HG03196 (cell line): ENCODE measurements at regions not wholly inside any gene's neighbourhood (a gene's known extent, or its start where the extent isn't known, plus 50 kb on each side); places are given as distances from the start of the nearest gene placed in this dataset.

Experiments
- ATAC-seq: cut with Tn5 transposase; IDR thresholded peaks from one replicate; pipeline ENCODE4 v1.9.1; 2021; ENCODE audit not compliant: unreplicated experiment

DNA sequence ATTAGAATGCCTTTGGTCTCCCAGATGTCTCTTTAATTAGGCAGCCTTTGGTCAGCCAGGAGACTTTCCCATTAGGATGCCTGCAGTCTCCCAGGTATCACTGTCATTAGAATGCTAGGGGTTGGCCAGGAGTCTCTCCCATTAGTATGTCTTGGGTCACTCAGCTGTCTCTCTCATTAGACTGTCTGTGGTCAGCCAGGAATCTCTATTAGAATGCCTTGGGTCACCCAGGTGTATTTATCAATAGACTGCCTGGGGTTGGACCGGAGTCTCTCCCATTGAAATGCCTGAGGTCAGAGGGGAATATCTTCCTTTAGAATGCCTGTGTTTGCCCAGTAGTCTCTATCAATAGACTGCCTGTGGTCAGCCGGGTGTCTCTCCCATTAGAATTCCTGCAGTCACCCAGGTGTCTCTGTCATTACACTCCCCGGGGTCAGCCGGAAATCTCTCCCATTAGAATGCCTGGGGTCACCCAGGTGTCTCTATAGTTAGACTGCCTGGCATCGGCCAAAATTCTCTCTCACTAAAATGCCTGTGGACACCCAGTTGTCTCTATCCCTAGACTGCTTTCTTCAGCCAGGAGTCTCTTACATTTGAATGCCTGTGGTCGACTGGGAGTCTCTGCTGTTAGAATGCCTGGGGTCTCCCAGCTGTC lies 1460.3 kb downstream of the UQCRFS1 start:
- ATAC-seq, result no peak

DNA sequence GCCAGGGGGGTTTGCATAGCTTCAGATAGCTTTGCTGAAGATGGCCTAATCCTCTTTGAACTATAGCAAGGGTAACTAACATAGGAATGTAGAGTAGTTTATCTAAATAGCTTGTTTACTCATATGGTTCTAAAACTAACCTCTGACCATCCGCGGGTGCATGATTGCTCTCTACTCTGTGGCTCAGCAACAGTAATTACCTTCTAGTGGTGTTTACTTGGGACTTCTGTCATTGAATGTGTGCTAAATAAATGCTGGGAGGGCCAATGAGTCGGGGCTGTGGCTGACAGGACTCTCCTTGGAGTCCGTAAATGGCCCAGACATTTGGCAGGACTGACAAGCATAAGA lies 1461.9 kb downstream of the UQCRFS1 start:
- ATAC-seq, result no peak

DNA sequence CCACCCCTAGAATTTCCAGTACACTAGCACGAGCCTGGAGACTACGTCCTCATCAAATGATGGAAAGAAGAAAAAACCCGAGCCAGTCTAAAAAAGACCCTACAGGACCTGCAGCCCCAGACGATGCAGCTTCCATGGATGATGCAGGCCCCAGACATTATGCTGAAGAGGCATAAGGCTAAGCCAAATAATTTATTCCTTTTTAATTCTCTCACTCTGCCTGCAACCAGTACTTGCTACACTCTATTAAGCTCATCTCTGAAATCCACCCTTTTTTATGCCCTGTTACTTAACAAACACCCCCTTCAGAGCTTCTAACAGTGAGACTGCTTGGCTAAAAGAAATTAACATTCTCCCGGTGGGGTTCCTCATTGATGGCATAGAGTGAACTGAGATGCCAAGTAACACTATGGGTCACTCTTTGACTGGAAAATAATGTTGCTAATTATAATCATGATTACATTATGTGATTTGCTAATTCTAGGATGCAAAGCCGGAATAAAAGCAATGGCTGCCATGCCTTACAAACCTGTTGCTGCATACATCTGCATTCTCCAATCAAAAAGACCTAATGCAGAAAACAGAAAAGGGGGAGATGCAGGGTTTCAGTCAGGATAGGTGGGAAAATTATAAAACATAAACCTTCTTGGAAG lies 1462.4 kb downstream of the UQCRFS1 start:
- no peak for ATAC-seq

DNA sequence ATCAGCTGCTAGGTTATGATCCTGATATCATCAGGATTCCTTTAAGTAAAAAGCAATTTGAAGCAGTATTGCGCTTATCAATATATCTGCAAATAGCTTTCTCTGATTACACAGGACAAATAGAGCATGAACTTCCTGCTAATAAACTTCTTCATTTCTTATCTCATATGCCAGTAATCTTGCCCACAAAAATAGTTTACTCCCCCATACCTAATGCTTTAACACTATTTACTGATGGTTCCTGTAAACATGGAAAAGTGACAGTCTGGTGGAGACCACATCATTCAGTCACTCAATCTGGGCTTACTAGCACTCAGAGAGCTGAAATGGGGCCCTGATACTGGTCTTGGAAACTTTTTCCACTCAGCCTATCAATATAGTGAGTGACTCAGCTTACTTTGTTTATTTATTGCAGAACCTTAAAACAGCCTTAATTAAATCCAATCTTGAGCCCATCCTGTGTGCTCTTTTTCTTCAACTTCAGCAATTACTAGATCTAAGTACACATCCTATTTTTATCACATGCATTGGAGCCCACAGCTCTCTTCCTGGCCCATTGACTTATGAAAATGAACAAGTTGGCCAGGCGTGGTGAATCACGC lies 1464.3 kb downstream of the UQCRFS1 start:
- ATAC-seq, result no peak

DNA sequence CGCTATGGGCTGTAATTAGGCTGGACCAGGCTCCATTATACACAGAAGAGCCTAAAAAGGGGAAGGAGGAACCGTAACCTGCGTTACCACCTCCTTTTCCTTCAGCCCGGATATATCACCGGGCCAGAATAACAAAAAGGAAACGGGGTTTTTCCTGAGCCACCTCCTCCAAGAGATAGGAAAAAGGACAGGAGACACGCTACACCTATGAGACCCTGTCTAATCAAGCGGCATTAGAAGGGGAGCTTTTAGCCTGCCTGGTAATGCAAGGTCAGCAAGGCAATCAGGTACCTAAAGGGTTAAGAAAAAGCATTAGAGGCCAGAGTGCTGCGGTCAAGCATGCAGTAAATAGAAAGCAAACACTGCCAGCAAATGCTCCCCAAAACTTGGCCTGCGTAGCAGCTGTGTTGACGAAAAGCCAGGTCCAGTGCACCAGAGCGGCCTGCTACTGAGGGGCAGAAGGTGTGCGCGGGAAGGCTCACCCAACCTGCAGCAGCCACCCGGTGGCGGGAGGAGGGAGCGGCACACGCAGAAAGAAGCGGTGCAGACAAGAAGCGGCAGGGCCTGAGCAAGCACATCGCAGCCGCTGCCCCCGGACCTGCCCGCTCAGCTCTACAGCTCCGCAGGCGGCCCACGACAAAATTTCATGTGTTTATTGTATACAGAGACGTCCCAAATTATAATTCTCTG lies 1466.1 kb downstream of the UQCRFS1 start:
- no peak for ATAC-seq

DNA sequence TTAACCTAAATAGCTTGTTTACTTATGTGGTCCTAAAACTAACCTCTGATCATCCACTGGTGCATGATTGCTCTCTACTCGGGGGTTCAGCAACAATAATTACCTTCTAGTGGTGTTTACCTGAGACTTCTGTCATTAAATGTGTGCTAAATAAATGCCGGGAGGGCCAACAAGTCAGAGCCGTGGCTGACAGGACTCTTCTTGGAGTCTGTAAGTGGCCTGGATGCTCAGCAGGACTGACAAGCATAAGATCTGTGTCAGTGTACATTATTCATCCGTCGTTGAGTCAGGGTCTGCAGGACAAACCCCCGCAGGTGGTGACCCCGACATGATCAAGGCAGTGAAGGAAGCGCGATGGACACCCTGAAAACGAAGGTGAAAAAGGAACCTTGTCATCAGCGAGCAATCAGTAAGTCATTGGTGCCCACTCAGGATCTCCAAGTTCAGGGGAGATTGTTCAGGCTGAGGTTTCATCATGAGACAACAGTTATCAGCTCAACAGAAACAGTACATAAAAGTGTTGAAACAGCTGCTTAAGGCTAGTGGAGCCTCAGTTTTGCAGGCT lies 1466.9 kb downstream of the UQCRFS1 start:
- ATAC-seq, result no peak

DNA sequence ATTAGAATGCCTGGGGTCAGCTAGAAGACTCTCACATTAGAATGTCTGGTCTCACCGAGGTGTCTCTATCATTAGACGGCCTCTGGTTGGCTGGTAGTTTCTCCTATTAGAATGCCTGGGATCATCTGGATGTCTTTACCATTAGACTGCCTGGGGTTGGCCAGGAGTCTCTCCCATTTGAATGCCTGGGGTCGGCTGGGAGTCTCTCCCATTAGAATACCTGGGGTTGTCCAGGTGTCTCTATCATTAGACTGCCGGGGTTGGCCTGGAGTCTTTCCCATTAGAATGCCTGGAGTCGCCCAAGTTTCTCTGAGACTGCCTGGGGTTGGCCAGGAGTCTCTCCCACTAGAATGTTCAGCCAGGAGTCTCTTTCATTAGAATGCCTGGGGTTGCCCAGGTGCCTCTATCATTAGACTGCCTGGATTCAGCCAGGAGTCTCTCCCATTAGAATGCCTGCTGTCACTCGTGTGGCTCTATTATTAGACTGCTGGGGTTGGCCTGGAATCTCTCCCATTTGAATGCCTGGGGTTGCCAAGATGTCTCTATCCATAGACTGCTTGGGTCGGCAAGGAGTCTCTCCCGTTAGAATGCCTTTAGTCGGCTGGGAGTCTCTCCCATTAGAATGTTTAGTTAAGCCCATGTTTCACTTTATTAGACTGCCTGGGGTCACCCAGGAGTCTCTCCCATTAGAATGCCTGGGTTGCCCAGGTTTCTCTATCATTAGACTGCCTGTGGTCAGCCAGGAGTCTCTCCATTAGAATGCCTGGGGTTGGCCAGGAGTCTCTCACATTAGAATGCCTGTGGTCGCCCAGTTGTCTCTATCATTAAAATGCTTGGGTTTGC lies 1467.8 kb downstream of the UQCRFS1 start:
- ATAC-seq, result no peak

DNA sequence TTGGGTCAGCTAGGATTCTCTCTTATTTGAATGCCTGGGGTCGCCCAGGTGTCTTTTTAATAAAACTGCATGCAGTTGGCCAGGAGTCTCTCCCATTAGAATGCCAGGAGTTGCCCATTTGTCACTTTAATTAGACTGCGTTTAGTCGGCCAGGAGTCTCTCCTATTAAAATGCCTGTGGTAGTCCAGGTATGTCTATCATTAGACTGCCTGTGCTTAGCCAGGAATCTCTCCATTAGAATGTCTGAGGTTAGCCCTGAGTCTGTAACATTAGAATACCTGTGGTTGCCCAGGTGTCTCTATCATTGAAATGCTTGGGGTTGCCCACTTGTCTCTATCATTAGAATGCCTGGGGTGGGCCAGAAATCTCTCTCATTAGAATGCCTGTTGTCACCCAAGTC lies 1470.9 kb downstream of the UQCRFS1 start:
- no peak for ATAC-seq

DNA sequence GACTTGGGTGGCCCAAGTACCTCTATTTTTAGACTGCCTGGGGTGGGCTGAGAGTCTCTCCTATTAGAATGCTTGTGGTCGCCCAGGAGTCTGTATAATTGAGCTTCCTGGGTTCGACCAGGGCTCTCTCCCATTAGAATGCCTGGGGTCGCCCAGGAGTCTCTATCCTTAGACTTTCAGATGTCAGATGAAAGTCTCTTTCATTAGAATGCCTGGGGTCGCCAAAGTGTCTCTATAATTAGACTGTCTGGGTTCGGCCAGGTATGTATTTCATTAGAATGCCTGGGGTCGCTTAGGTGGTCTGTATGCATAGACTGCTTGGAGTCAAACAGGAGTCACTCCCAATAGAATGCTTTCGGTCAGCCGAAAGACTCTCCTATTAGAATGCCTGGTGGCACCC lies 1471.7 kb downstream of the UQCRFS1 start:
- ATAC-seq, result no peak

DNA sequence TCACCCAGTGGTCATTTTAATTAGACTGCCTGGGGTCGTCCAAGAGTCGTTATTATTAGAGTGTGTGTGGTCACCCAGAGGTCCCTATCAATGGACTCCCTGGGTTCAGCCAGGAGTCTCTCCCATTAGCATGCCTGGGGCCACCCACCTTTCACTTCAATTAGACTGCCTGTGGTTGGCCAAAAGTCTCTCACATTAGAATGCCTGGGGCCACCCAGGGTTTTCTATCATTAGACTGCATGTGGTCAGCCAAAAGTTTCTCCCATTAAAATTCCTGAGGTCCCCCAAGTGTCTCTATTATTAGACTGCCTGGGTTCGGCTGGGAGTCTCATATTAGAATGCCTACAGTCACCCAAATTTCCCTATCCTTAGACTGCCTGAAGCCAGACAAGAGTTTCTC lies 1472.6 kb downstream of the UQCRFS1 start:
- ATAC-seq, result no peak

DNA sequence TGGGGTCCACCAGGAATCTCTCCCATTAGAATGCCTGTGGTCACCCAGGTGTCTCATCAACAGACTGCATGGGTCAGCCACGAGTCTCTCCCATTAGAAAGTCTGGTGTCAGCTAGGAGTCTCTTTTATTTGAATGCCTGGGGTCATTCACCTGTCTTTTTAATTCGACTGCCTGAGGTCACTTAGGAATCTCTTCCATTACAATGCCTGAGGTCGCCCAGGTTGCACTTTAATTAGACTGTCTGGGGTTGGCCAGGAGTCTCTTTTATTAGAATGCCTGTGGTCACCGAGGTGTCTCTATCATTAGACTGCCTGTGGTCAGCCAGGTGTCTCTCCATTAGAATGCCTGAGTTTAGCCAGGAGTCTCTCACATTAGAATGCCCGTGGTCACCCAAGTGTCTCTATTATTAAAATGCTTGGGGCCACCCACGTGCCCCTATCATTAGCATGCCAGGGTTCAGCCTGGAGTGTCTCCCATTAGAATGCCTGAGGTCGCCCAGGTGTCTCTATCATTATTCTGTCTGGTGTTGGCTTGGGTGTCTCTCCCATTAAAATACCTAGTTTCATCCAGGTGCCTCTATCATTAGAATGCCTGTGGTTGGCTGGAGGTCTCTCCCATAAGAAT lies 1474.3 kb downstream of the UQCRFS1 start:
- no peak for ATAC-seq

DNA sequence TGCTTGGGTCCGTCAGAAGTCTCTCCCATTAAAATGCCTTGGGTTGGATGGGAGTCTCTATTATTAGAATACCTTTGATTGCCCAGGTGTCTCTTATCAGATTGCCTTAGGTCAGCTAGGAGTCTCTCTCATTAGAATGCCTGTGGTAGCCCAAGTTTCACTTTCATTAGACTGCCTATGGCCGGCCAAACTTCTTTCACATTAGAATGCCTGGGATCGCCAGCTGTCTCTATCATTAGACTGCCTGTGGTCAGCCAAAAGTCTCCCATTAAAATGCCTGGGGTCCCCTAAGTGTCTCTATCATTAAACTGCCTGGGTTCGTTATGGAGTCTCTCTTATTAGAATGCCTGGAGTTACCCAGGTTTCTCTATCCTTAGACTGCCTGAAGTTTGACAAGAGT lies 1476.7 kb downstream of the UQCRFS1 start:
- ATAC-seq, result no peak

DNA sequence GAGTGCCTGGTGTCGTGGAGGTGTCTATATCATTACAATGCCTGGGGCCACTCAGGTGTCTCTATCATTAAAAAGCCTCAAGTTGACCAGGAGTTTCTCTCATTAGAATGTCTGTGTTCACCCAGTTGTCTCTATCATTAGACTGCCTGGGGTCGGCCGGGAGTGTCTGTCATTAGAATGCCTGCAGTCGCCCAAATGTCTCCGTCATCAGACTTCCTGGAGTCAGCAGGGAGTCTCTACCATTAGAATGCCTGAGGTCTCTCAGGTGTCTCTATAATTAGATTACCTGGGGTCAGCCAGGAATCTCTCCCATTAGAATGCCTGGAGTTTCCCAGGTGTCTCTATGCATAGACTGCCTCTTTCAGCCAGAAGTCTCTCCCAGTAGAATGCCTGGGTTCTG lies 1477.6 kb downstream of the UQCRFS1 start:
- ATAC-seq, result no peak

DNA sequence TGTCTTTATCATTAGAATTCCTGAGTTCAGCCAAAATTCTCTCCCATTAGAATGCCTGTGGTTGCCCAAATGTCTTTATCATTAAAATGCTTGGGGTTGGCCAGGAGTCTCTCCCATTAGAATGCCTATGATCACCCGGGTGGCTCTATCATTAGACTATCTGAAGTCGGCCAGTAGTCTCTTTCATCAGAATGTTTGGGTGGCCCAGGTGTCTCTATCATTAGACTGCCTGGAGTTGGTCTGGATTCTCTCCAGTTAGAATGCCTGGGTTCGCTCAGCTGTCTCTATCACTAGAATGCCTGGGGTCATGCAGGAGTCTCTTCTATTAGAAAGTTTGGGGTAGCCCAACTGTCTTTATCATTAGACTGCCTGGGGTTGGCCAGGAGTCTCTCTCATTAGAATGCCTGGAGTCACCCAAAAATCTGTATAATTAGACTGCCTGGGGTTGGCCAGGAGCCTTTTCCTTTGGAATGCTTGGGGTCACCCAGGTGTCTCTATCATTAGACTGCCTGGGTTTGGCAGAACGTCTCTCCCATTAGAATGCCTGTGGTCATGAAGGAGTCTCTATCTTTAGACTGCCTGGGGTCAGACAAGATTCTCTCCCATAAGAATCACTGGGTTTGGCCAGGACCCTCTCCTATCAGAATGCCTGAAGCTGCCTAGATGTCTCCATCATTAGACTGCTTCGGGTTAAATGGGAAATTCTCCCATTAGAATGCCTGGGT lies 1478.3 kb downstream of the UQCRFS1 start:
- no peak for ATAC-seq

DNA sequence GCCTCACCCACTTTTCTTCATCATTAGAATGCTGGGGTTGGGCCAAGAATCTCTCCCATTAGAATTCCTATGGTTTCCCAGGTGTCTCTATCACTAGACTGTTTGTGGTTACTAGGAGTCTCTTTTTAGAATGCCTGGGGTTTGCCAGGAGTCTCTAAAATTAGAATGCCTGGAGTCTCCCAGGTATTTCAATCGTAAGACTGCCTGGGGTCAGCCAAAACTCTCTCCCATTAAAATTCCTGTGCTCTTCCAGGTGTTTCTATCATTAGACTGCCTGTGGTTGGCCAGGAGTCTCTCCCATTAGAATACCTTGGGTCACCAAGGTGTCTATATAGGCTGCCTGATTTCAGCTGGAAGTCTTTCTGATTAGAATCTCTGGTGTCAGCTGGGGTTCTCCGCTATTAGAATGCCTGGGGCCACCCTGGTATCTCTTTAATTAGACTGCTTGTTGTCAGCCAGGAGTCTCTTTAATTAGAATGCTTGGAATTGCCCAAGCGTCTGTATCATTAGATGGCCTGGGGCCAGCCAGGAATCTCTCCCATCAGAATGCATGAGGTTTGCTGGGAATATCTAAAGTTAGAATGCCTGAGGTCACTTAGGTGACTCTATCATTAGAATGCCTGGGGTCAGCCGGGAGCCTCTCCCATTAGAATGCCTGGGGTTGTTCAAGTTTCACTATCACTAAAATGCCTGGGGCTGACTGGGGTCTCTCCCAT lies 1479.2 kb downstream of the UQCRFS1 start:
- no peak for ATAC-seq

DNA sequence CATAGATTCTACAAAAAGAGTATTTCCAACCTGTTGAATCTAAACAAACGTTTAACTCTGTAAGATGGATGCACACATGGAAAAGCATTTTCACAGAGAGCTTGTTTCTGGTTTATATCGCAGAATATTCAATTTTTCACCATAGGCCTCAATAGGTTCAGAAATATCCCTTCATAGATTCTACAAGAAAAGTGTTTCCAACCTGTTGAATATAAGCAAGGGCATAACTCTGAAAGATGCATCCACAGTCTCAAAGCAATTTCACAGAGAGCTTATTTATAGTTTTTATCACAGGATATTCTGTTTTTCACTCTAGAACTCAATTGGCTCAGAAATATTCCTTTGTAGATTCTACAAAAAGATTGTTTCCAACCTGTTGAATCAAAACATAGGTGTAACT lies 1483.6 kb downstream of the UQCRFS1 start:
- no peak for ATAC-seq

DNA sequence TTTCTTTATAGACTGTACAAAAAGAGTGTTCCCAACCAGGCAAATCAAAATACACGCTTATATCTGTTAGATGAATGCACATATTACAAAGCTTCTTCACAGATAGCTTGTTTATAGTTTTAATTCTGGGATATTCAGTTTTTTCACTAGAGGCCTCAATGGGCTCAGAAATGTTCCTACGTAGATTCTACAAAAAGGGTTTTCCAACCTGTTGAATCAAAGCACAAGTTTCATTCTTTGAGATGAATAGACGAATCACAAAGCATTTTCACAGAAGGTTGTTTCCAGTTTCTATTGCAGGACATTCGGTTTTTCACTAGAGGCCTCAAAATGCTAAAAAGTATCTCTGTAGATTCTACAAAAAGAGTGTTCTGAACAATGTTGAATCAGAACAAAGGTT lies 1490.3 kb downstream of the UQCRFS1 start:
- ATAC-seq, result no peak

DNA sequence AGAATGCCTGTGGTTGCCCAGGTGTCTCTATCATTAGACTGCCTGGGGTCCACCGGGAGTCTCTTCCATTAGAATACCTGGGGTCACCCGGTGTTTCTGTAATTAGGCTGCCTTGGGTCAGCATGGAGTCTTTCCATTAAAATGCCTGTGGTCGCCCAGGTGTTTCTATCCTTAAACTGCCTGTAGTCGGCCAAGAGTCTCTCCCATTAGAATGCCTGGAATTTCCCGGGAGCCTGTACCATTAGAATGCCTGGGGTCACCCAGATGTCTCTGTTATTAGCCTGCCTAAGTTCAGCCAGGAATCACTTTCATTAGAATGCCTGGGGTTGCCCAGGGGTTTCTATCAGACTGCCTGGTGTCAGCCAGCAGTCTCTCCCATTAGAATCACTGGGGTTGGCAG lies 1492.8 kb downstream of the UQCRFS1 start:
- ATAC-seq, result no peak

DNA sequence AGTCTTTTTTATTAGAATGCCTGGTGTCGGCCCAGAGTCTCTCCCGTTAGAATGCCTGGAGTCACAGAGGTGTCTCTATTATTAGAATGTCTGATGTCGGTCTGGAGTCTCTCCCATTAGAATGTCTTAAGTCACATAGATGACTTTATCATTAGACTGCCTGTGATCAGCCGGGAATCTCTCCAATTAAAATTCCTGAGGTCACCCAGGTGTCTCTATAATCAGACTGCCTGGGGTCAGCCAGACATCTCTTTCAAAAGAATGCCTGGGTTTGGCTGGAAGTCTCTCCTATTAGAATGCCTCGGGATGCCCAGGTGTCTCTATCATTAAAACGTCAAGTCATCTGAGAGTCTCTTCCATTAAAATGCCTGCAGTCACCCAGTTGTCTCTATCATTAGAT lies 1493.9 kb downstream of the UQCRFS1 start:
- no peak for ATAC-seq
